GM18858 (cell line): ENCODE measurements at regions not wholly inside any gene's neighbourhood (a gene's known extent, or its start where the extent isn't known, plus 50 kb on each side); places are given as distances from the start of the nearest gene placed in this dataset.

Experiments used
- ATAC-seq: cut with Tn5 transposase; IDR thresholded peaks from one replicate; pipeline ENCODE4 v1.9.1; 2021; ENCODE audit not compliant: unreplicated experiment

DNA sequence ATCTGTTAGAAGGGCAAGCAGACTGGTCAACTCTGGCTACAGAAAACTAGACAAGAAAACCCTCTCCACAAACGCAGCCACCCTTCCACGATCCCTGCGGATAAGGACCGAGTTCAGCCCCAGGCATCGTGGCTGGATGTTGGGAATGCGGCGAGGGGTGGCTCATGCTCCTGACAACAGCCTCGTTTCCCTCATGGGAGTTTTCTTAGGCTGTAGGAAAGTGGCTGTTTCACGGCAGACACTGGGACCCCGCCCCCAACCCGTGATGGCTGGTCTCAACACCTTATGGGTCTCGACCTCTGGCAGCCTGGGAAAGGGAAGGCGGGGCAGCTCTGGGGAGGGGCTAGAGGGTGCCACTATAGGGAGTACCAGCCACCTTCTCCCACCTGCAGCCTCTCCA, 123.3 kb downstream of the RFLNA start:
- no peak for ATAC-seq

DNA sequence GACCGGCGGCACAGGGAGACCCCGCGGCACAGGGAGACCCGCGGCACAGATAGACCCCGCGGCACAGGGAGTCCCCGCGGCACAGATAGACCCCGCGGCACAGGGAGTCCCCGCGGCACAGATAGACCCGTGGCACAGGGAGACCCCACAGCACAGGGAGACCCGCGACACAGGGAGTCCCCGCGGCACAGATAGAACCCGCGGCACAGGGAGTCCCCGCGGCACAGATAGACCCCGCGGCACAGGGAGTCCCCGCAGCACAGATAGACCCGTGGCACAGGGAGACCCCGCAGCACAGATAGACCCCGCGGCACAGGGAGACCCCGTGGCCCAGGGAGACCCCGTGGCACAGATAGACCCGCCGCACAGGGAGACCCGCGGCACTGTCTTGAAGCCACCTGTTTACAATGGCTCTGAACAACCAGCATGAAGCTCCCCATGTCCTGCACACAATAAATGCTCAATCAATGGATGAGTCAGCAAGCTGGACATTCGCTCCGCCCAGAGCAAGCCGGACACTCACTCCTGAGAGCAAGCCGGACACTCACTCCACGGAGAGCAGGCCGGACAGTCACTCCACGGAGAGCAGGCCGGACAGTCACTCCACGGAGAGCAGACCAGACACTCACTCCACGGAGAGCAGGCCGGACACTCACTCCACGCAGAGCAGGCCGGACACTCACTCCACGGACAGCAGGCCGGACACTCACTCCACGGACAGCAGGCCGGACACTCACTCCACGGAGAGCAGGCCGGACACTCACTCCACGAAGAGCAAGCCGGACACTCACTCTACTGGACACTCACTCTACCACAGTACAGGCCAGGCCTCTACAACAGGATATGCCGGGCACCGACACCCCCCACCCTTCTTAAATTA, 121.9 kb downstream of the RFLNA start:
- ATAC-seq, result no peak

- ATAC-seq, result no peak
These were observed 120.2 kb downstream of the RFLNA start for GRCh38 chr12:124415064-124415463.

DNA sequence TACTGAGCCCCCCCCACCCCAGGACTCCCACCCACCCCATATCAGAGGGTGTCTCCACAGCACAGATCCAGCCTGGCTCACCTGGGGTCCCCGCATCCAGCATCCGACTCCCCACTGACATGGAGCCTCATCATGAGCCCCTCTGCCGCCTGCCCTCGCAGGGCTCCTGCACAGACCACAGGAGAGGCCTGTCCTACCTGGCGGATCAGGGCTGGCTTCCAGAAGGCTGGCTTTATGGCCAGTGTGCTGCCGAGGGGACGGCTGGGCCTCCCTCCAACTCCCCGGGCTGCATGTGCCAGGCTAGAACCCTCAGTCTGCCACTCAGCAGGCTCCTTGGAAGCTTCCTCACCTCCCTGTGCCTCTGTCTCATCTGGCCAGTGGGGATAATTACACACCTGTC, 119.0 kb downstream of the RFLNA start:
- no peak for ATAC-seq

- ATAC-seq, result no peak
These were observed 118.5 kb downstream of the RFLNA start for GRCh38 chr12:124413401-124413800.

GRCh38 chr12:124412646-124413015, 117.7 kb downstream of the RFLNA start:
- no peak for ATAC-seq

- no peak for ATAC-seq
These were observed 117.2 kb downstream of the RFLNA start for GRCh38 chr12:124411953-124412645.

- ATAC-seq, result no peak
These were observed 116.5 kb downstream of the RFLNA start for GRCh38 chr12:124411281-124411878.

GRCh38 chr12:124410354-124411175, 115.7 kb downstream of the RFLNA start:
- no peak for ATAC-seq

- ATAC-seq, result no peak
These were observed 114.1 kb downstream of the RFLNA start for GRCh38 chr12:124408822-124409517.

DNA sequence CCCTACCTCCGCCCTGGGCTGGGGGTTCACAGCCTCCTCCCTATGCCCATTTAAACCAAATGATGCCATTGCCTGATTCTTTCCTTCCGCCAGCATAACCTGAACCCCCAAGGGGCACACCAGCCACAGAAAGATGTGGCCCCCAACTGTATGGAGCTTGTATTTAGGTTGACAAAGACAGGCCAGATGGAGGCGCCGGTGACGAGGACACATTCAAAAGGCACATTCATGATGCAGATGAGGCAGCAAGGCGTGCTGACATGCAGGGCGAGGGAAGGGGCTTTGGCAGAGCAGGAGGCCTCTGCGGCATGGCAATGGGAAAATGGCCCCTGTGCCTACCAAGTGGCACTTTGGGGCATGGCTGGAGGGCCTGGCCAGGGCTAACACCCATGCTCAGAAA, 112.2 kb downstream of the RFLNA start:
- no peak for ATAC-seq

DNA sequence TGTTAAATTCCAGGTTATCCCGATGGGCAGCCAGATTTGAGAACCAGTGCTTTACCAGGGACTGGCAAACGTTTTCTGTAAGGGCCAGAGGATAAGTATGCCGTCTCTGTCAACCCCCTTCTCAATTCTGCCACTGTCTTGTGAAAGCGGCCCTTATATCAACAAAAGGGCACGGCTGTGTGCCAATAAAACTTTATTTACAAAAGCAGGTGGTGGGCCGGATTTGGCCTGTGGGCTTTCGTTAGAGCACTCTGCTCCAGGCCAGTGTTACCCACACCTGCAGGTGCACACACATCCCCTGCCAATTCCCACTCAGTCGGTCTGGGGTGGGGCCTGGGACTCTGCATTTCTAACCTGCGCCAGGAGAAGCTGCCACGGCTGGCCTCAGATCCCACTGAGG, 111.2 kb downstream of the RFLNA start:
- ATAC-seq, result no peak

GRCh38 chr12:124405592-124405991, 110.7 kb downstream of the RFLNA start:
- no peak for ATAC-seq

DNA sequence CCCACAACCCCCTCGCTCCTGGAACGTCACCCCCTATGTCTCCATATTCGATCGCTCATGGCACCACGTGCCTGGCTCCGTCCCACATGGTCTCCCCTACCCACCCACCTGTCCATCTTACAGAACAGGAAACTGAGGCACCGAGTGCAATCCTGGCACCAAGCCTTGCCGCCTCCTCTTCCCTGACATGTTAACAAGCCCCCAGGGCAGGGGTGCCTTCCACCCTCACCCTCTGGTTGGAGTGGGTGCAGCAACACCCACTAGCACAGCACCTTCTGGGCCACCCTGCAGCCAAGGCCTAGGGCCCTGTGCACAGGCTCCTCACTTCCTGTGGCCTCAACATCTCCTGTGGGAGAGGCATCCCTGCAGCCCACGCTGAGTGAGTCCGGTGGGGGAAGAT, 110.3 kb downstream of the RFLNA start:
- ATAC-seq, result no peak

DNA sequence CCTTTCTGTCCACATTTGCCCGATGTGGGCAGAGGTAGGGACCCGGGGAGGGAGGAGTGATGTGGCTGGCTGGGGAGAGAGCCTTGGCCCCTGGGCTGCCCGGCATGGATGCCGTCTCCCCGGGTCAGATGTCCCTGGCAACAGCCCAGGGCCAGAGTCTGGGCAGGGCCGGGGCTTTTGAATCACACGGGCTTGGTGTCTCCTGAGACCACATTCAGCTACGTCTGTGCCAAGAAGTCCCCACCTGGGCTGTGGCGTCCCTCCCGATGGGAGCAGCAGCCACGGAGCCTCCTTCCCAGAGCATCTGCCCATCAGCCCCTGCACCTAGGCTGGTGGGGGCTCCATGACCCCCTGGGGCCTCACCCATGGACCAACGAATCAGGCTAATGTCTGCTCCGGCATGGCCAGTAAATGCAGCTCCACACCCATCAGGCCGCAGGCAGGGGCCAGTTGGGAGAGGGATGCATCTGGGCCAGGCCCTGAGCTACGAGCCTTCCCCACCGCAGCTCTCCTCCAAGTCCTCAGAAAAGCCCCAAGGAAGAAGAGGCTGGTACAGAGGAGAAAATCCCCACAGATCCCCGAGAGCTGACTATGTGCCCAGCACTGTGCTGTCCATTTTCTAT, 109.4 kb downstream of the RFLNA start:
- ATAC-seq, result no peak

DNA sequence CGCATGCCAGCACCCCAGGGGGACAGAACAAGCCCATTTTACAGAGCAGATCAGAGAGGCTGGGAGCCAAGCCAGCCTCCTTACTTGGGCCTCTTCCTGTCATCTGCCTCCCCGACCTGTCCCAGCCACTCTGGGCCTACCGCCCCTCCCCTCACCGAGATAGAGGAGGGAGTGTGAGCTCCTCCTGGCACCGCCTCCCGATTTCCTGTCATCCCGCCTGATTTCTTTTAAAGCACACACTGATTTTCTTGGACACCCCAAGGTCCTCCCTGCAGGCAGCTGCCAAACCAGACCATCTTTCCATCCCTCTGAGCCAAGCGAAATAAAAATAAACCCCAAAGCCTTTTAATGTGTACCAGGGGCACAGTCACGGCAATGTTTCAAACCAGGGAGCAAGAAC, 108.4 kb downstream of the RFLNA start:
- no peak for ATAC-seq

DNA sequence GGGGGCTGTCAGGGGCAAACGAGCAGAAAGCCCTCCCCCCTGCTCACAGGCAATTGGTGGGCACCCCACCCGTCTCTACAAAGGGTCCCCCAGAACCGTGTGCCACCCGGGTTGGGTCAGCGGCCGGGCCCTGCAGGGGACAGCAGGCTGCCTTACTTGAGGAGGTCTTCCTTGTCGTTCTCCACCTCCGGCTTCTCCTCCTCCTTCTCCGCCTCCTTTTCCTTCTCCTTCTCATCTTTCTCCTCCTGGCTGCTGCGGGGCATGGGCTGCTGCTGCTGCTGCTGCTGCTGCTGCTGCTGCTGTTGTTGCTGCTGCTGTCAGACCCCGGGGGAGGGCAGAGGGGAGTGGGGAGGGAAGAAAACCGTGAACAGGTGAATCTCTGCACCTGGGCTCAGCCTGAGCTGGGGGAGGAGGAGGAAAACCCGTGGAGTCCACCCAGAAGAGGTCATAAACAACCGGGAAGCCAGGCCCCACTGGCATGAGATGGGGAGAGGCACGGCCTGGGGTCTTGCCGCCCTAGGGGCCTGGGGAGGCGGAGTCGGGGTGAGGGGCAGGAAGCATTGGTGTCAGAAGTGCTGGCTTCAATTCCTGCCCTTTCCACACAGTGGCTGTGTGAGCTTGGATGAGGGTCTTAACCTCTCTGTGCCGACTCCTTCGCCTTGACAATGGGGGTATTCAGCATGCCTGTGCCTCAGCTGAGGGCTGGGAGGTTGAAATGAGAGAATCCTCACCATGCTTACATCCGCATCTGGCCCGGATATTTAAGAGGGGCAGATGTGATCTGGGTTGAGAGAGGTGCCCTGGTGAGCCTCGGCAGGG, 107.6 kb downstream of the RFLNA start:
- no peak for ATAC-seq

- ATAC-seq, result no peak
These were observed 106.9 kb downstream of the RFLNA start for GRCh38 chr12:124401704-124402221.

GRCh38 chr12:124400124-124400523, 105.2 kb downstream of the RFLNA start:
- no peak for ATAC-seq
